Prostate gland (tissue), 2 donors: ENCODE measurements at regions not wholly inside any gene's neighbourhood (a gene's known extent, or its start where the extent isn't known, plus 50 kb on each side); places are given as distances from the start of the nearest gene placed in this dataset.

Experiments used
- DNase-seq: peaks from one replicate; pipeline ENCODE4 v3.0.0-alpha.2; 2019; ENCODE audit warnings: low spot score
- H3K27ac ChIP-seq, 2 donors: fragments of 200-600 bp; sonication (generic); 2 replicates each; pipeline ENCODE4 v1.5.1; 2017 to 2019
- H3K27me3 ChIP-seq: fragments of 200-600 bp; sonication (generic); replicated peaks from 2 replicates; pipeline ENCODE4 v1.5.1; 2019; ENCODE audit not compliant: insufficient read depth
- H3K36me3 ChIP-seq, 2 donors: fragments of 200-600 bp; sonication (generic); 1 replicate in 1 of 2; 2 replicates in 1 of 2; pipeline versions ENCODE4 v1.5.1 to v1.8.1; 2017 to 2019
- H3K4me1 ChIP-seq: fragments of 200-600 bp; sonication (generic); replicated peaks from 2 replicates; pipeline ENCODE4 v1.5.1; 2019
- H3K4me3 ChIP-seq, 2 donors: fragments of 200-600 bp; sonication (generic); 2 replicates each; pipeline ENCODE4 v1.5.1; 2017 to 2019
- H3K9me3 ChIP-seq: fragments of 200-600 bp; sonication (generic); 2 replicates; pipeline ENCODE4 v1.5.1; 2017
- POLR2A ChIP-seq: fragments of 450-650 bp; IDR thresholded peaks from one replicate; pipeline ENCODE4 v1.6.1; 2016; ENCODE audit warnings: antibody characterized with exemption, mild to moderate bottlenecking
- POLR2AphosphoS5 ChIP-seq: sonication (generic); formaldehyde crosslinking; IDR thresholded peaks from one replicate; pipeline ENCODE4 v1.6.1; 2017; ENCODE audit warnings: antibody characterized with exemption
- WGBS: methylation state at CpG from one replicate; pipeline ENCODE4 v1.1.5; 2018; 5-methylcytosine and 5-hydroxymethylcytosine counted together
- intact Hi-C: fragments of 100-400 bp; cut with DNase I; formaldehyde crosslinking; loops from one replicate; pipeline ENCODE4 v1.14.2; 2022
- TF ChIP-seq, protein P1 (sequence below), 4 experiments: fragments of 200-600 bp in 2 of 4; fragments of 450-650 bp in 2 of 4; sonication (generic) in 2 of 4; IDR thresholded peaks; 1 replicate in 3 of 4; 2 replicates in 1 of 4; pipeline ENCODE4 v1.5.1; 2016 to 2019; ENCODE audit warnings: antibody characterized with exemption in 4 of 4, mild to moderate bottlenecking in 2 of 4, moderate library complexity in 2 of 4

DNA sequence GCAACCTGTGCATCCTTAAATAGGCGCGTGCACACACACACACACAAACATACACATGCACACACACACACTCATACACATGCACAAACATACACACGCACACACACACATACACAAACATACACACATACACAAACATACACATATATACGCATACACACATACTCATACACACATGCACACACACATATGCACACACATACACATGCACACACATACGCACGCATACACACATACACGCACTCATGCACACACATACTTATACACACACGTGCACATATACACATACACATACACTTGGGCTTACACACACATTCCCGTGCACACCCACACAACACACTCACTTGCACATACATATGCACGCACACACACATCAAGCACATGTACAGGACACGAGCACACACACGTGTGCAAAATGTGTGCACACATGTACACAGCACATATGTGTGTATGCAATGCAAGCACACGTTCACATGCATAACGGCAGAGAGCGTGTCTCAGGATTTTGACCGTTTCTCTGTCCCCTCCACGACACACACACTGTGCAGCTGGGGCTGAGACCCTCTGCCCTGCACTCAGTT, 84.5 kb downstream of the SIK1 start:
- Histone ChIP-seq H3K4me1 (peaks cover 18% of the 10 kb centered on the region), H3K27me3 (no peaks in the 10 kb centered on the region), H3K27ac (peak overlapping the region; percentile 91 to 92), H3K4me3 (no peak overlapping the region), H3K9me3 (no peaks in the 10 kb centered on the region), H3K36me3 (no peaks in the 10 kb centered on the region)
- no peak for DNase-seq
- WGBS, result 92% methylated on average over 17 of the region's 17 CpGs
- no peak for TF ChIP-seq POLR2AphosphoS5
- no peak for TF ChIP-seq POLR2A
- TF ChIP-seq, protein P1, sequence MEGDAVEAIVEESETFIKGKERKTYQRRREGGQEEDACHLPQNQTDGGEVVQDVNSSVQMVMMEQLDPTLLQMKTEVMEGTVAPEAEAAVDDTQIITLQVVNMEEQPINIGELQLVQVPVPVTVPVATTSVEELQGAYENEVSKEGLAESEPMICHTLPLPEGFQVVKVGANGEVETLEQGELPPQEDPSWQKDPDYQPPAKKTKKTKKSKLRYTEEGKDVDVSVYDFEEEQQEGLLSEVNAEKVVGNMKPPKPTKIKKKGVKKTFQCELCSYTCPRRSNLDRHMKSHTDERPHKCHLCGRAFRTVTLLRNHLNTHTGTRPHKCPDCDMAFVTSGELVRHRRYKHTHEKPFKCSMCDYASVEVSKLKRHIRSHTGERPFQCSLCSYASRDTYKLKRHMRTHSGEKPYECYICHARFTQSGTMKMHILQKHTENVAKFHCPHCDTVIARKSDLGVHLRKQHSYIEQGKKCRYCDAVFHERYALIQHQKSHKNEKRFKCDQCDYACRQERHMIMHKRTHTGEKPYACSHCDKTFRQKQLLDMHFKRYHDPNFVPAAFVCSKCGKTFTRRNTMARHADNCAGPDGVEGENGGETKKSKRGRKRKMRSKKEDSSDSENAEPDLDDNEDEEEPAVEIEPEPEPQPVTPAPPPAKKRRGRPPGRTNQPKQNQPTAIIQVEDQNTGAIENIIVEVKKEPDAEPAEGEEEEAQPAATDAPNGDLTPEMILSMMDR (IDR thresholded peaks at IDR 0.05), result no peak
- intact Hi-C loops, result no loop called here

DNA sequence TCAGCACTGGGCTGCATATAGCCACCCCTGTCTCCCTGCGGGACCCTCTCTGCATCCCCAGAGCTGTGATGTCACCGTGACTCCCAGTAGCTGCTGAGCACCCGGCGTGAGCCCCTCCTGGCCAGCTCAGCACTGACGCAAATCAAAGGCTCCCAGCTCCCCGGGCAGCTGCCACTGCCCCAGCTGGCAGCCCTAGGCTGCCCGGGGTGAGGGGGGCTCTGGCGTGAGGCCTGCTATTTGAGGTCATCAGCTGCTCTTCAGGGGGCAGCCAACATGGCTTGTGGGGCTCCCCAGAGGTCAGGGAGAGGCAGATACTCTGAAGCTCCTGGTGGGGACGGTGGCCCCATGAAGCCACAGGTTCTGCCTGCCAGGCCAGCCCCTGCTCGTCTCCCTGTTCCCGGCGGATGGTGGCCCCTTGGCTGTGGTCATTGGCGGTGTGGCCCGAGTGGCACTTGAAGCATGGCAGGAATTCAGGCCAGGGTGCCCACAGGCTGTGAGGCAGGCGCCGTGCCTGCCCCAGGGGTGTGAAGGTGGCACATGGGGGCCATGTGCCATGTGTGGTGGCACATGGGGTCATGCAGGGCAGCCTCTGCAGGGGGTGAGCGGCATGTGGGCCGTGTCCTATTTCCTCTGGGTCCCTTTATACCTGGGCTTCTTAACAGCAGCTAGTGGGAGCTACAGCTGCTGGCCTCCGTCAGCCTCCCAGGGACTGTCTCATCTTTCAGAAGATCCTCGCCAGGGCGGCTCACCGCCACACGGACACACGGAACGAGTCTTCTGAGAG, 85.4 kb downstream of the SIK1 start:
- H3K9me3 ChIP-seq, result no peaks in the 10 kb centered on the region
- no peak overlapping the region for H3K27ac ChIP-seq
- DNase-seq, result no peak
- H3K27me3 ChIP-seq, result no peaks in the 10 kb centered on the region
- intact Hi-C loops, result no loop called here
- TF ChIP-seq POLR2A, result no peak
- no peak for TF ChIP-seq POLR2AphosphoS5
- TF ChIP-seq, protein P1 (IDR thresholded peaks at IDR 0.05), result no peak
- H3K36me3 ChIP-seq, result no peaks in the 10 kb centered on the region
- 82% methylated on average over 16 of the region's 25 CpGs for WGBS
- no peak overlapping the region for H3K4me3 ChIP-seq
- H3K4me1 ChIP-seq, result peaks cover 18% of the 10 kb centered on the region

DNA sequence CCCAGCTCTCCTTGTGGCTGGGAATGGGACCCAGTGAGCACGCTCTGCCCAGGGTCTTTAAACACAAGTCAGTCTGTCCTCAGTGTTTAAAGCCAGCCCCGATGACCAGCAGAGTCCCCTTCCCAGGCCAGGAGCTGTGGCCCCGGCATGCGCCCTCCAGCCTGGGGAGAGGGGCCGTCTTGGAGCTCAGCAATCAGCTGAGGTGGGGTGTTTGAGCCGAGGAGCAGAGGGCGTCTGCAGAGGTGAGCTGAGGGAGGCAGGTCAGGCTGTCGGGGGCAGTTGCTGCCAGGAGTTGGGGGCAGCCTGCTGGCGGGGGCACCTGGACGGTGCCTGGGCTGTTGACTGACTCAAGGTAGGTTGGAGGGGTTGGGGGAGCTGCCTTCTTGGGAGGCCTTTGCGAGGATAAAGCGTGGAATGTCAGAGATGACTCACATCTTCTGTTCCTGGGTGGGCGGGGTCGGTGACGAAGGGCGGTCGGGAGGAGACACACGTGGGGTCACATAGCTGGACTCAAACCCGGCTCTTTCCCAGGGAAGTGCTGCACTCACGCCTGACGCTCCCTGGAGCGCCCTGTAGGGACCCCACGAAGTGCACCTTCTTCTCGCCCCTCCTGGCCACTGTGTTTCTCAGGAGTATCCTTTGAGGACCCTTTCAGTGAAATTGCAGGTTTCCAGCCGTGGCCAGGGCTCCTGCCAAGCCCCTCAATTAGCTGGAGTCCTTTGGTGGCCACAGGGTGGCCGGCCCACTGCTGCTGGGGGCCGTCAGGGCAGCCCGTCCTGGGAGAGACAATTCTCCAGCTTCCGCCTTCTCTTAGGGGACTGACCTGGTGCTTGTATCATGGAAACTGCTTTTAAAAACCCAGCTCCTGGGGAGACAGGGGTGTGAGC, 86.2 kb downstream of the SIK1 start:
- Histone ChIP-seq H3K4me1 (peaks cover 18% of the 10 kb centered on the region), H3K4me3 (no peak overlapping the region), H3K36me3 (no peaks in the 10 kb centered on the region), H3K9me3 (no peaks in the 10 kb centered on the region), H3K27me3 (no peaks in the 10 kb centered on the region), H3K27ac (no peak overlapping the region)
- DNase-seq, result no peak
- intact Hi-C loops, result no loop called here
- WGBS, result 78% methylated on average over 29 of the region's 29 CpGs
- peak; percentile 44 for TF ChIP-seq POLR2A
- TF ChIP-seq, protein P1 (IDR thresholded peaks at IDR 0.05), result no peak
- no peak for TF ChIP-seq POLR2AphosphoS5

DNA sequence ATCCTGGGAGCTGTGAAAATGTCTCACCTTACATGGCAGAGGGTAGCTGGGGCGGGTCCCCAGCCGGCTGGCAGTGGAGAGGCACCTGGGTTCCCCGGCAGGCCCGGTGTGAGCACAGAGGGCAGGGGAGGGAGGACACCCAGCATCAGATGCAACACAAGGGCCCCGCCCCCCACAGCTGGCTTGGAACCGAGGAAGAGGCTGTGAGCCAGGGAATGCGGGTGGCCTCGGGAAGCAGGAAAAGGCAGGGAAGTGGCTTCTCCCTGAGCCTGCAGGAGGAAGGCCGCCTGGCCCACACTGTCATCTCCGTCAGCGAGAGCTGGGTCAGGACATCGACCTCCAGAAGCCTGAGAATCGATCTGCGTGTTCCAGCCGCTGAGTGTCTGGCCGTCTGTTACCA, 87.3 kb downstream of the SIK1 start:
- H3K4me3 ChIP-seq, result no peak overlapping the region
- no peak overlapping the region for H3K27ac ChIP-seq
- intact Hi-C loops, result no loop called here
- no peaks in the 10 kb centered on the region for H3K9me3 ChIP-seq
- H3K4me1 ChIP-seq, result peaks cover 15% of the 10 kb centered on the region
- no peak for TF ChIP-seq POLR2A
- TF ChIP-seq, protein P1 (IDR thresholded peaks at IDR 0.05), result no peak
- TF ChIP-seq POLR2AphosphoS5, result no peak
- H3K36me3 ChIP-seq, result no peaks in the 10 kb centered on the region
- no peaks in the 10 kb centered on the region for H3K27me3 ChIP-seq
- WGBS, result 80% methylated on average over 11 of the region's 16 CpGs
- DNase-seq, result no peak
